ENCODE measurements at regions not wholly inside any gene's neighbourhood (a gene's known extent, or its start where the extent isn't known, plus 50 kb on each side); places are given as distances from the start of the nearest gene placed in this dataset.

DNA sequence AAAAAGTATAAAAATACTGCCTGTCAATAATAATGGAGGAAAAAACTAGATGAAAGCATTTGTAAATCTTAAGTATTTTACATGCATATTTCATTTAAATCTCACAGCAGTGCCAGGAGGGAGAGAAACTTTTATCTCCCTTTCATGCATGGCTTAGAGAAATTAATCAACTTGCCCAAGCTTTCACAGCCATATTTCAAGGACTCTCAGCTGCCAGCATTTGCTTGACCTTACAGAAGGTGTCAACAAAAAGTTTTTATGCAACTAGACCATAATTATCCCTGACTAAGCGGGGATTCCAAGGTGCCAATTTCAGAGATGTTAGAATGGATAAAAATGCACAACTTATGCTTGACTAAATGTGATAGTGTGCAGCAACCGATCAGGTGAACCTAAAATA is 125.4 kb downstream of the ZFAND4 start:
- no peak overlapping the region for H4K8ac ChIP-seq (replicated peaks; ENCODE audit: insufficient read length, low read depth, low read length)
- no peaks in the 10 kb centered on the region for H3K23me2 ChIP-seq (ENCODE audit: insufficient read length, low read depth, low read length, poor library complexity, severe bottlenecking)
- Mint-ChIP-seq H3K36me3 (ENCODE audit: insufficient read depth in 1 of 3, low read depth in 3 of 3) (no peaks in the 10 kb centered on the region), H3K27ac (no peak overlapping the region), H3K4me3 (no peak overlapping the region), H3K27me3 (ENCODE audit: low read depth) (no peaks in the 10 kb centered on the region; the same call in 1 of the 2 replicates), H3K4me1 (peaks cover 5 to 7% of the 10 kb centered on the region in 2 experiments), H3K9me3 (no peaks in the 10 kb centered on the region)
- no peak overlapping the region for H2AK5ac ChIP-seq (ENCODE audit: insufficient read length, low read length)
- no peak overlapping the region for H3K56ac ChIP-seq (ENCODE audit: insufficient read length, low read depth, low read length)
- WGBS (ENCODE audit: extremely low coverage, insufficient read length, low lambda C conversion rate): no CpG with 5 or more reads among the region's 2 CpGs
- H3K27me3 ChIP-seq (ENCODE audit: insufficient read depth, low read length): no peaks in the 10 kb centered on the region
- no peak overlapping the region for H3T11ph ChIP-seq (ENCODE audit: low read length)
- H2AFZ ChIP-seq (ENCODE audit: low read length): no peak overlapping the region
- H3K14ac ChIP-seq (ENCODE audit: insufficient read depth, low read length): no peak overlapping the region
- H4K20me1 ChIP-seq (ENCODE audit: control insufficient read depth, insufficient read depth, insufficient read length): no peaks in the 10 kb centered on the region
- H3K79me2 ChIP-seq (ENCODE audit: insufficient read depth, low read length): no peaks in the 10 kb centered on the region
- H4K91ac ChIP-seq (ENCODE audit: insufficient read length, low read depth, low read length): no peak overlapping the region
- H2BK20ac ChIP-seq (ENCODE audit: low read depth, low read length, poor library complexity, severe bottlenecking): no peak overlapping the region
- DNase-seq: no peak
- no peak overlapping the region for H2BK5ac ChIP-seq (ENCODE audit: insufficient read length, low read length)
- no peak overlapping the region for H2BK15ac ChIP-seq (ENCODE audit: low read depth, low read length)
- H3K9me3 ChIP-seq (ENCODE audit: control insufficient read depth, low read depth, low read length): no peaks in the 10 kb centered on the region
- H4K5ac ChIP-seq (ENCODE audit: insufficient read length, low read depth, low read length): no peak overlapping the region
- H3K79me1 ChIP-seq (ENCODE audit: insufficient read depth, low read depth, low read length, poor library complexity, severe bottlenecking): no peaks in the 10 kb centered on the region
- no peak overlapping the region for H3K4me2 ChIP-seq (ENCODE audit: insufficient read depth, insufficient read length, low read length)
- no peak overlapping the region for H3K23ac ChIP-seq (ENCODE audit: insufficient read length, low read depth, low read length)
- TF ChIP-seq, protein P1, sequence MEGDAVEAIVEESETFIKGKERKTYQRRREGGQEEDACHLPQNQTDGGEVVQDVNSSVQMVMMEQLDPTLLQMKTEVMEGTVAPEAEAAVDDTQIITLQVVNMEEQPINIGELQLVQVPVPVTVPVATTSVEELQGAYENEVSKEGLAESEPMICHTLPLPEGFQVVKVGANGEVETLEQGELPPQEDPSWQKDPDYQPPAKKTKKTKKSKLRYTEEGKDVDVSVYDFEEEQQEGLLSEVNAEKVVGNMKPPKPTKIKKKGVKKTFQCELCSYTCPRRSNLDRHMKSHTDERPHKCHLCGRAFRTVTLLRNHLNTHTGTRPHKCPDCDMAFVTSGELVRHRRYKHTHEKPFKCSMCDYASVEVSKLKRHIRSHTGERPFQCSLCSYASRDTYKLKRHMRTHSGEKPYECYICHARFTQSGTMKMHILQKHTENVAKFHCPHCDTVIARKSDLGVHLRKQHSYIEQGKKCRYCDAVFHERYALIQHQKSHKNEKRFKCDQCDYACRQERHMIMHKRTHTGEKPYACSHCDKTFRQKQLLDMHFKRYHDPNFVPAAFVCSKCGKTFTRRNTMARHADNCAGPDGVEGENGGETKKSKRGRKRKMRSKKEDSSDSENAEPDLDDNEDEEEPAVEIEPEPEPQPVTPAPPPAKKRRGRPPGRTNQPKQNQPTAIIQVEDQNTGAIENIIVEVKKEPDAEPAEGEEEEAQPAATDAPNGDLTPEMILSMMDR (conservative IDR thresholded peaks at IDR 0.05): no peak
- no peak overlapping the region for H3K9ac ChIP-seq (ENCODE audit: extremely low read depth, insufficient read length, low read length)
- H2BK120ac ChIP-seq (ENCODE audit: low read depth, low read length, poor library complexity, severe bottlenecking): no peak overlapping the region
- H3K18ac ChIP-seq (ENCODE audit: insufficient read length, low read depth, low read length): no peak overlapping the region
- no peak overlapping the region for H2BK12ac ChIP-seq (ENCODE audit: insufficient read length, low read depth, low read length)
- H3K4ac ChIP-seq (ENCODE audit: low read depth, low read length): no peak overlapping the region
- H3K4me1 ChIP-seq (ENCODE audit: insufficient read depth, low read length): no peaks in the 10 kb centered on the region; the same call in 1 of the 2 replicates
- H3K27ac ChIP-seq (ENCODE audit: insufficient read length, low read depth, low read length): no peak overlapping the region
